ENCODE measurements at regions not wholly inside any gene's neighbourhood (a gene's known extent, or its start where the extent isn't known, plus 50 kb on each side); places are given as distances from the start of the nearest gene placed in this dataset.

DNA sequence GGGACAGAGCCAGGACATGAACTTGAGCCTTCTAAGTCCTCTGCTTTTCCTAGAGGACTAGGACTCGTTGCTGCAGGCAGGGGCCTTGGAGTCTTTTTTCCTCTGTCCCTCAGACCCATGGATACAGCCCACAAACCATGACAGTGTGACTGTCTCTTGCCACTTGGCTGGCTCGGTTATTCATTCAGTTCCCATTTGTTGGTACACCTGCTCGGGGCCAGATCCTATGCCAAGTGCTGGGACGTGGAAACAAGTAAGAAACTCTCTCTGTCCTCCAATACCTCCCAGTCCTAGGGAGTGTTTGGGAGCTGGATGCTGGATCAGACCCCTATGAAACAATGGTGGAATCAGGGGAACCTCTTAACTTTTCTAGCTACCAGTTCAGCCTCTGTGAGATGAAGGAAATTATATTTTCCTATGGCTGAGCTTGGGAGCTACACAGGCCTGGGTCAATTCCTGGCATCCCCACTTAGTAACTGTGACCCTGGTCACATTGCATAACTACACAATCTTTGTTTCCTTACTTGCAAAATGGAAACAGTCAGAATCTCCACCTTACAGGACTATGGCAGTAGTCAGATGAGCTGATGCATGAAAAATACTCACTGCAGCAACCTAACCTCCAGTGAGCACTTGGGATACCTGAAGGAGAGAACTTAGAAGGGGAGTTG, 106.3 kb upstream of the VRK1 start:
- no peak for DNase-seq (ENCODE audit: low read depth)
- TF ChIP-seq, protein P1, sequence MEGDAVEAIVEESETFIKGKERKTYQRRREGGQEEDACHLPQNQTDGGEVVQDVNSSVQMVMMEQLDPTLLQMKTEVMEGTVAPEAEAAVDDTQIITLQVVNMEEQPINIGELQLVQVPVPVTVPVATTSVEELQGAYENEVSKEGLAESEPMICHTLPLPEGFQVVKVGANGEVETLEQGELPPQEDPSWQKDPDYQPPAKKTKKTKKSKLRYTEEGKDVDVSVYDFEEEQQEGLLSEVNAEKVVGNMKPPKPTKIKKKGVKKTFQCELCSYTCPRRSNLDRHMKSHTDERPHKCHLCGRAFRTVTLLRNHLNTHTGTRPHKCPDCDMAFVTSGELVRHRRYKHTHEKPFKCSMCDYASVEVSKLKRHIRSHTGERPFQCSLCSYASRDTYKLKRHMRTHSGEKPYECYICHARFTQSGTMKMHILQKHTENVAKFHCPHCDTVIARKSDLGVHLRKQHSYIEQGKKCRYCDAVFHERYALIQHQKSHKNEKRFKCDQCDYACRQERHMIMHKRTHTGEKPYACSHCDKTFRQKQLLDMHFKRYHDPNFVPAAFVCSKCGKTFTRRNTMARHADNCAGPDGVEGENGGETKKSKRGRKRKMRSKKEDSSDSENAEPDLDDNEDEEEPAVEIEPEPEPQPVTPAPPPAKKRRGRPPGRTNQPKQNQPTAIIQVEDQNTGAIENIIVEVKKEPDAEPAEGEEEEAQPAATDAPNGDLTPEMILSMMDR (conservative IDR thresholded peaks at IDR 0.05; ENCODE audit: control insufficient read depth, insufficient read depth, low read depth, low read length), result no peak
- no peak overlapping the region for H3K4me3 ChIP-seq (ENCODE audit: control insufficient read depth, low read depth, low read length)

DNA sequence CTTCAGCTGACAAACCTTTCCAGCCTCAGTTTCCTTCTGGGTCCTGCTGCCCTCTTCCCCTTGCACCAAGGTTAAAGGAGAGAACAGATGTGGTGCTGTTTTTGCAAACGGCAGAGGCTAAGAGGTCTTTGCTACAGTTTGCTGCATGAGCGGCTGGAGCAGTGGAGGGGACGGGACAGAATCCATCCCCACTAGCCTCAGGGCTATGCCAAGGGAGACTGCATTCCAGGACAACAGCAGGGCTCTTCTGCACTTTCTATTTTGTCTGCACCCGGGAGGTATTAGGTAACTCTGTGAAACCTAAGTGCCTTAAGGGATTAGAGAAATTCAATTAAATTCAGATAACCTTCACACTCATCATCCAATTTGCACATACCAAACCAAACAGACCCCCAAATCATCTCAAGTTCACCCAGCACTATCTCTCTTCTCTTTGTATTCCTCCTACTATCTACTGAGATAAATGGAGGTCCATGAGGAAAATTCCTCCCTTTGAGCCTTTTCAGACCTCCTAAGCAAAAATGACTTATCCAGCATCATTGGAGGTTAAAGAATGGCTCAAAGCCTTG, 103.8 kb upstream of the VRK1 start:
- DNase-seq (ENCODE audit: low read depth), result no peak
- TF ChIP-seq, protein P1 (conservative IDR thresholded peaks at IDR 0.05; ENCODE audit: control insufficient read depth, insufficient read depth, low read depth, low read length), result no peak
- no peak overlapping the region for H3K4me3 ChIP-seq (ENCODE audit: control insufficient read depth, low read depth, low read length)

DNA sequence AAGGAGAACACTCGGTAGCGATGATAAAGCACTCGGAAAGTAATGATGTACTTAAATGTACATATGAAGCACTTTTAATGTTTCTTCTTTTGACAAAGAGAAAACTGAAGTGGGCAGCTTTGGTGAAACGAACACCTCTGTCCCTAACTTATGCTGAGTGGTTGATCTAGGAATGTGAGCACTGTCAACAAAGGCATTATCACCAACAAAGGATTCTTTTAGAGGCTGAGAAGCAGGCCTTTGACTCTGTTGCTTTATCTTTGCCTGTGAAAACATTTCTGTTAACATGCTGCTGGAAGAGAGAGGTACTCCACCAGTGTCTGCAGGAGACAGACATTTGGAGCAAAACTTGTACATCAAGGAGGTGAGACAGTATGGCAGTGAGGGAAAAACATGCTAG, 103.2 kb upstream of the VRK1 start:
- TF ChIP-seq, protein P1 (conservative IDR thresholded peaks at IDR 0.05; ENCODE audit: control insufficient read depth, insufficient read depth, low read depth, low read length), result no peak
- no peak for DNase-seq (ENCODE audit: low read depth)
- H3K4me3 ChIP-seq (ENCODE audit: control insufficient read depth, low read depth, low read length), result no peak overlapping the region

DNA sequence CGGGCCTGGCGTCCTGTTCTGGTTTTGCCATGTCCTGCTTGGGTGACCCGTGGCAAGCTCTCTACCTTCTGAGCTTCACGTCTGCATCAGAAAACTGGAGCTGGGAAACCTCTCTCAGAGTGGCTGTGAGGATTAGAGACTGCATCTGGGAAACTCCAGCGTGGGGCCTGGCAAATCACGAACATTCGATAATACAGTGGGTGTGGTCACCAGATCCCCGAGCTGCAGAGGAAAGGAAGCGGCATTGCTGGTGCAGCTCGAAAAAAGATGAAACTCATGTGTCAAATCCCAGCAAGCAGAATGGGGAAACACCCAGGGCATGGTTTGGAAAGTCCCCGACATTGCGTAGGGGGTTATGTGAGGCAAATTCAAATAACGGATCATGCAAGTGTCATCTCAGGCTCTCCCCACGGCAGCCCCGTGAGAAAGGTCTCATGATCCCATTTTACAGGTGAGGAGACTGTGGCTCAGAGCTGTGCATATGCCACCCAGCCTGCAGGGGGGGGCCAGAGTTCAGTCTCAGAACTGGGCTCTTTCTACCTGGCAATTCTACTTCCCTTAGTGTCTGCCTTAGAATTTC, 98.1 kb upstream of the VRK1 start:
- DNase-seq (ENCODE audit: low read depth), result no peak
- H3K4me3 ChIP-seq (ENCODE audit: control insufficient read depth, low read depth, low read length), result no peak overlapping the region
- TF ChIP-seq, protein P1 (conservative IDR thresholded peaks at IDR 0.05; ENCODE audit: control insufficient read depth, insufficient read depth, low read depth, low read length), result no peak

DNA sequence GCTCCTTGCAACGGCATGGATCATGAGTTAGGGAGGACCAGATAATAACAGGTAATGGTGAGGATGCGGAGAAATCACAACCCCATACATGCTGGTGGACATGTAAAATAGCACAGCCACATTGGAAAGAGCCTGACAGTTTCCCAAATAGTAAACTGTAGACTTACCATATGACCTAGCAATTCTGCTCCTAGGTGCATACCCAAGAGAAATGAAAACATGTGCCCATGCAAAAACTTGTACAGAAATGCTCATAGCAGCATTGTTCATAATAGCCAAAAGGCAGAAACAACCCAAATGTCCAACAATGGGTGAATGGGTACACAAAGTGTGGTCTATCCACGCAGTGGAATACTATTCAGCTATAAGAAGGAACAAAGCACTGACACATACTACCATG, 97.5 kb upstream of the VRK1 start:
- no peak overlapping the region for H3K4me3 ChIP-seq (ENCODE audit: control insufficient read depth, low read depth, low read length)
- TF ChIP-seq, protein P1 (conservative IDR thresholded peaks at IDR 0.05; ENCODE audit: control insufficient read depth, insufficient read depth, low read depth, low read length), result no peak
- no peak for DNase-seq (ENCODE audit: low read depth)

DNA sequence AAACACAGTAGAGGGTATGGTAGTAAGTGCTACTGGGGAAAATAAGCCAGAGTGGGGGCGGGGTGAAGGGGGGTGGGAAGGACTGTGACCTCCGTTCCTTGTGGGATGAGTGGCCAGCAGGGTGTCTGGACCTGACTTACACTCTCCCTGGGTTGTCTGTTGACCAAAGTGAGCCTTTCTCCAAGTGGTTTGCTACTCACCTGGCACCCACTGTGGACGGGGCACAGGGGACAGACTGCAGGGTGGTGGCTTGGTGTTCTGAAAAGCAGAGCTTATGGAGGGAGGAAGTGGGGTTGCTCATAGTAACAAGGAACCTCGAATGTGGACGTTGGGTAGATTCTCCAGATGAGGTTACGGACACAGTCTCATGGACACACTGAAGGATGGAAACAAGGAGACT, 94.4 kb upstream of the VRK1 start:
- TF ChIP-seq, protein P1 (conservative IDR thresholded peaks at IDR 0.05; ENCODE audit: control insufficient read depth, insufficient read depth, low read depth, low read length), result no peak
- H3K4me3 ChIP-seq (ENCODE audit: control insufficient read depth, low read depth, low read length), result no peak overlapping the region
- DNase-seq (ENCODE audit: low read depth), result no peak
